ENCODE measurements at regions not wholly inside any gene's neighbourhood (a gene's known extent, or its start where the extent isn't known, plus 50 kb on each side); places are given as distances from the start of the nearest gene placed in this dataset.

DNA sequence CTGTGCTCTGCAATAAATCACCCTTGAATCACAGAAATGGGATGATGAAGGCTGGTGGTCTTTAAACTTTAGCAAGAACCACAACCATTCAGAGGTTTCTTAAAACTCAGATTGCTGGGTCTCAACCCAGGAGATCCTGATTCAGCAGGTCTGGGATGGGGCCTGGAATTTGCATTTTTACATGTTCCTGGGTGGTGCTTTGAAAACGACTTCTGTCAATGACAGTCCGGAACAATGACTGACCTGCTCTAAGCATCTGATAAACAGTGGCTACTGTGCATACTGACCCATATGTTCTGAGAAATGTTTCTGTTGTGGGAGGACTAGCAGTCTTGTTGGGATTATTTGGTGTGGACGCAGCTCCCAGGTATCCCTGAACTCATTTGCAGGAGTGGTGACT lies 92.7 kb downstream of the GADD45G start:
- no peak for FAIRE-seq

DNA sequence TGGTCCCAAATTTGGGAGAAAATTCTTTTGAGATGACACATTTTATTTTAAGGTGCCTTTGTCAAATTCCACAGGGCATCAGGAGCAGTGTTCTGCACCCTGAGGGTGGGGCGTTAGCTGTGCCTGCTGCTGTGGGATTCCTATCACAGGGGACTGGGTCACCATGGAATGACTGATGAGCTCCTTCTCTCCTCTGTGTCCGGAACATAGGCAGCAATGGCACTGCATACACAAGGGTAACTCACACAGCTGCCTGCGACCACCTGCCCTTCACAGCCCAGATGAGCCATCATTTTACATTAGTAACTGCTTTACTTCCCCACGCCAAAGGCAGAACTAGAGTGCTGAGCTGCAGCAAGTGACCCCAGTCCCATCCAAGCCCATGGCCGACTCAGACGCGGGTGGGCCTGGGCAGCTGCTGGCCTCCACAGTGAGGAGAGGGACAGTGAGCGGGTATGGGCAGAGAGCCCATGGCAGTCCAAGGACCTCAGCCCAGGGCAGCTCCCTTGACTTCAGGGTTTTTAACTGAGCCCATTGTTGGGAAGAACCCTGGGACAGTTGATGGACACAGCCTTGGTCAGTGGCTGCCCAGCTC lies 93.7 kb downstream of the GADD45G start:
- no peak for FAIRE-seq

DNA sequence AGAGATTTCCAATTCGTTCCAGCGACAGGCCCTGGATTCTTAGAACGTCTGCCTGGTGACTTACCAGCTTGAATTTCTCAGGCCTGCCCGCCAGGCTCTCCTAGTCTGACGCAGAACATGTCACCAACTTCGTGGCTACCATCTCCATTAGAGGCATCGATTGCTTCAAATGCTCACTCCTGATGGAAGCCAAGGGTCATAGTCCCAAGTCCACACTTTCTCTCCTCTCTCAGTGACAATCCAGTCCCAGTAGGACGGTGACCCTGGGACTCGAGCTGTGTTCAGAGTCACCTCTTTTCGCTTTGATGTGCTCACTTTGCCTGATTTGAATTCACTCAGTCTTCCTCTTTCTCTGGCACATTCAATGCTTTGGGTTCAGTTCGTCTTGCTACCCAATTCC lies 94.8 kb downstream of the GADD45G start:
- FAIRE-seq: no peak

DNA sequence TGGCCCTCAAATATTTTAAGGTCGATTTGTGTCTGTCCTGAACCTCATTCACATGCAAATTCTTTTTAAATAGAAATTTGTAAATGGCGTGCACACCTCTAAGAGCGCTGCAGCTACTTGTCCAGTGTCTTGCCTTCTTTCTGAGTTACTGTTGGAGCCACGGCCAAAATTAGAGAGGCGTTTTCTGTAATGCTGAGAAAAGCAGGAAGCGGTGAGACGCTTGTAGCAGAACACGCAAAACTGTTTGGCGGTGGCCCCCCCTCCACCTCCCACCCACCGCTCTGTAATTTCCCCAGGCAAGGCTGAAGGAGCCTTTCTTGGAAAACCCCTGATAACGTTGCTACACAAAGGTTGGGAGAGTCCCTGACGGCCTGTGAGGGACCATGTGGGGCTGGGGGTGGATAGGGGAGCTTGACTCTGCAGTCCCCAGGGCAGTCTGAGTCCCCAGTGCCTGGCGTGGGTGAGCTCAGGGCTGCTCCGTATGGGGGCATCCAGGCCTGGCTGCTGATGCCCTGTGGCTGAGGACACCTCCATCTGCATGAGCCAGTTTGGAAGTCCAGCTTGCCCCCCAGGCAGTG lies 96.5 kb downstream of the GADD45G start:
- FAIRE-seq: no peak

DNA sequence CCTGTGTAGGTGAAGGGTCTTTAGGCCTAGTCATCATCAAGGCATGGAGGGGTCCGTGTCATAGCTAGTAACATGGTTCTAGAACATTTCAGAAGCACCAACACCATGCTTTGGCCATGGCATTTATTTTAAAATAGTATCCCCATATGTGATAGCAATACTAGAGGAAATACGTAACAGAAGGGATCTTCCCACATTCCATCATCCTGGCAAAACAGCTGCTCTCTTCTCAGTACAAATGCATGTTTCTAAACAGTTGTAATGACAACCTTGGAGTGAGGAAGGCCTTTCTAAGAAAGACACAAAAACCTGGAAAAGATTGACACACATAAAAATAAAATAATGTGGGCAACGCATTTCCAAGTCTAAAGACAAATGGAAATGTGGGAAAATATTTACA lies 97.6 kb downstream of the GADD45G start:
- no peak for FAIRE-seq

DNA sequence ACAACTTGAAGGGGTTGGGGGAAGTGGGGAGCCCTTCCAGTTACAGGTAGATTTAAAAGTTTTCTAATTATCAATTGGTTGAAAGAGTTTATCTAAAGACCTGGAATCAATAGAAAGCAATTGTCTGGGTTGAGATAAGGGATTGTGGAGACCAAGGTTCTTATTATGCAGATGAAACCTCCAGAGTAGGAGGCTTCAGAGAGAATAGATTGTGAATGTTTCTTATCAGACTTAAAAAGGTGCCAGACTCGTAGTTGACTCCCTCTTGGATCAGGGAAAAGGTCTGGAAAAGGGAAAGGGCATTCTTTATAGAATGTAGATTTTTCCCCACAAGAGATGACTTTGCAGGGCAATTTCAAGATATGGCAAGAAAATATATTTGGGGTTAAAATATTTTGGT lies 100.8 kb downstream of the GADD45G start:
- no peak for FAIRE-seq

DNA sequence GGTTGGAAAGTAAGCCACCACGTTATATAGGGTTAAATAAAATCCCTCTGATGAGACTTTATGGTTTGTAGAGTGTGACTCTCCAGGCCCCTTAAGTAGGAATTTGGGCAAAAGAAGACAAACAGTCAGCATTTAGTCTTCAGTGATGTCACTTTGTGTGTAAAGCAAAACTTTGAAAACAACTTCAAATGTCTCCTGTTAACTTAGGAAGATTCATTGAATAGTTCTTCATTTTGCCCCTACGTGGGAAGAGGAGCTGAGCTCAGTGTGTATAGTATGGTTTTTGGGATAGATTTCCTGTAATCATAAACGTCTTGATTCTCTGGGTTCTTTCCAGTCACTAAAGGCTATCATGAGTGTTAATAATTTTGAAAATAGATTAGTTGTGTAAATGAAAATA lies 101.3 kb downstream of the GADD45G start:
- FAIRE-seq: no peak

DNA sequence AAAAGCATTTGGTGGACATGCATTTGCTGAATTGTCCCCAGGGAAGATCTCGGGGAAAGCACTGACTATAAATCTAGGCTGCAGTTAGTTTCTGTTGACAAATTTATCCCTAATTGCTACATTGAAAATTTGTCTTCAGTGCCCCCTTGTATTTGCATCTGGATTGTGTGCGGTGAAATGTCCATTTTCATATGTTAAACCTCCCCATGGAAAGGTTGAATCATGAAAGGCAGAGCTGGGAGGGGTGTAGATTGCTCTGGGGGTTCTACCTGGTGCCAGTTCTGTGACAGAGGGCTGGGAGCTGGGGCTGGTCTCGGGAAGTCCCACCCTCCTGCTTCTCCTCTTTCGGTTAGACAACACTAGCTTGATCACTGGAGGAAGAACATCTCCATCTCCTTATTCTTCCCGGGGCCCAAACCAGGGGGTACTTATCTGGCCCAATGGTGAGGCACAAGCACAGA lies 101.9 kb downstream of the GADD45G start:
- FAIRE-seq: no peak

DNA sequence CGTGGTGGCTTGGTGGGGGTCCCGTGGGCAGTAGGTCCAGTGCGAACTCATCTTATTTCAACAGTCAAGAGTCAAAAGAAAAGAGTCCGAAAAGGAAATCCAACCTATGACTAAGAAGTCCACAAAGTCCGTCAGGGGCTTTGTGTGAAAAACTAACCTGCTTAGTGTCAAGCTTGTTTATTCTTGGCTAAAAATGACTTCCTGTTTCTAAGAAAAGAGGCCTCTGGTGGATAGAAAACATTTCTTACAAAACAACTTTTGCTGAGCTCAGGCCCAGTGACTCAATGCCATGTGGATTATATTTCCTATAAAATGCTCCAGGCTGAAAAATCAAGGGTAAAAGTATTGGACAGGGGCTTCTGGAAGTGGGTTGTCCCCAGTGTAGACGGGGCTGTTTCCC lies 105.9 kb downstream of the GADD45G start:
- FAIRE-seq: no peak

DNA sequence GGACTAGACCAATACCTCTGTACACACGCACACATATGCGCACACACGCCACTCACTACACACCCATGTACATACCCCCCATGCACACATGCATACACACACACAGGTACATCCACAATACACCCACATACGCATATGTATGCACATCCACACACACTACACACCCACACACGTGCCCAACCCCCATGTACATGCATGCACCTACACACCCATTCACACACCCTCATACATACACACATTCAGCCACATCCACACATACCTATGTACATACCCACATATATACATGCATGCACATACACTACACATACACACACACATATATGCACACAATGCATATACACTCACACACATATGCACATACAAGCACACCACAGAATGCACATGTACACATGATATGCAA lies 107.1 kb downstream of the GADD45G start:
- FAIRE-seq: no peak

DNA sequence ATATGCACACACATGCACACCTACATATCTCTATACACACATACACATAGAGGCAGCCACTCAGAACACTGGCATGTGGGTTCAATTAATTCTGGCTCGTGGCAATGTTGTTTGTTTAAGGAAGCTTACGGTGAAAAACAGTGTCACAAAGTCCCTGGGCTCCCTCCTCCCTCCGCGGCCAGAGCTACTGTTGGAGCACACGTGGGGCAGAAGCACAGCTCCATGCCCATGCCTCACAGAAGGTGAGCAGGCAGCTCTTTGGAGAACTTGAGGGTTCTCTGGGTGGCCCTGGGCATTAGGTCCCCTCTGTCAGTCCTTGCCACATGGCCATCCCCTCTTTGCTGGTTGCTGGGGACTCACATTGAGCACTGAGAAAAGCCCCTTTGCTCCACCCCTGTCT lies 107.5 kb downstream of the GADD45G start:
- FAIRE-seq: no peak

DNA sequence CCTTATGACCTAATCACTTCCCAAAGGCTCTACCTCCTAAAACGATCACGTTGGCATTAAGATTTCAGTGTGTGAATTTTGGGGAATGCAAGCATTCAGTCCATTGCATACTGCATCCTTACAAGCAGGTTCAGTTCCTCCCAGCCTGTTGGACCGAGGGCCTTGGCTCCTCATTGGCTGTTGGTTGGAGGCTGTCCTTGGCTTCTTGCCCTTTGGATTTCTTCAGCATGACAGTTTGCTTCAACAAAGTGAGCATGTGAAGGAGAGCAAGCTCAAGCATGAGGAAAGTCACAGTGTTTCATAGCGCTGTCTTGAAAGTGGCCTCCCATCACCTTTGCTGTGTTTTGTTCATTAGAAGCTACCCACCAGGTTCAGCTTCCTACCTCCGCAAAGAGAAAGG lies 109.5 kb downstream of the GADD45G start:
- no peak for FAIRE-seq

DNA sequence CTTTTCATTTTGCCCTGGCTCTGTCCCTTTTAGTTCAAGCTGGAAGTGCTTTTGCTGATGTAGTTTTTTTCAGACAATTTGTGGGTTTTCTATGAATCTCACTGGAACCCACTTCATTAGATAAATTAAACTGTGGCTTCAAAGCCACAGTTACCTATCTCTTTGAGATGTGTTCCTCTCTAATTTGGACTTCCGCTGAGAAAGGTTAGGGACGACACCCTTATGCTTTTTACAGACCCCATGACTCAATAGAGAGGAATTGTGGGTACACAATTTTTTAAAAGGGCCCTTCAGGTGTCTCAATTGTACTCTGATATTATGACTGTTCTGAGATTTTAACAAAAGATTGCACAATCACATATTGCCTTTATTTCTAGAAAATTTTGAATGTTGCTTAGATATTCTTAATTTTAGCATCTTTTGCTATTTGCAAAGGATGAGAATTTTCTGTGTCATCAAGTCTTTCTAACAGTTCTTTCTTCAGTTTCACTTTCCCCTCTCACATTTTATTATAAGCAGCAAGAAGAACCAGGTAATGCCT lies 110.6 kb downstream of the GADD45G start:
- no peak for FAIRE-seq

DNA sequence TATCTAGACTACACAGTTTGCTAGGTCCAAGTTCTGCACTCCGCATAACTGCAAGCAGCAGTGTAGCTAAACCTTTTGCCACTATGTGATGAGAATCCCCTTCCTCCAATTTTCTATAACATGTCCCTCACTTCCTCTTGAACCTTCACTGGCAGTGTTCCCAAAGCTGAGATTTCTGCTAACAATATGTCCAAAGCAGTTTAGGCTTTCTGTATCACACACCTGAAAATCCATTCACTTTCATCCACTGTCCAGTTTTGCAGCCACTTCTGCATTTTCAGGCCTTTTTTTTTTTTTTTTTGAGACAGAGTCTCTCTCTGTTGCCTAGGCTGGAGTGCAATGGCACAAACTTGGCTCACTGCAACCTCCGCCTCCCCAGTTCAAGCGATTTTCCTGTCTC lies 111.1 kb downstream of the GADD45G start:
- no peak for FAIRE-seq

DNA sequence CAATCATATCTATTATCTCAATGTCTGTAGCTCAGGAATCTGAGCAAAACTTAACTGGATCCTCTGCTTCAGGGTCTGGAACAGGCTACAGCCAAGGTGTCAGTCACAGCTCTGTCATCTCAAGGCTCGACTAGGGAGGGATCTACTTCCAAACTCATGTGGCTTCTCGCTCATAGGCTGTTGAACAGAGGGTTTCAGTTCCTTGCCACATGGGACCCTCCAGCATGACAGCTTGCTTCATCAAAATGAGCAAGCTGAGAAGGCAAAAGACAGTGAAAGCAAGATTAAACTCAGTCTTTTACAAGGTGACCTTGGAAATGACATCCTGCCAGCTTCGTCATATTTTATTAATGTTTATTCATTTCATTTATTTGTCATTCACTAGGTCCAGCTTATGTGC lies 111.7 kb downstream of the GADD45G start:
- no peak for FAIRE-seq

DNA sequence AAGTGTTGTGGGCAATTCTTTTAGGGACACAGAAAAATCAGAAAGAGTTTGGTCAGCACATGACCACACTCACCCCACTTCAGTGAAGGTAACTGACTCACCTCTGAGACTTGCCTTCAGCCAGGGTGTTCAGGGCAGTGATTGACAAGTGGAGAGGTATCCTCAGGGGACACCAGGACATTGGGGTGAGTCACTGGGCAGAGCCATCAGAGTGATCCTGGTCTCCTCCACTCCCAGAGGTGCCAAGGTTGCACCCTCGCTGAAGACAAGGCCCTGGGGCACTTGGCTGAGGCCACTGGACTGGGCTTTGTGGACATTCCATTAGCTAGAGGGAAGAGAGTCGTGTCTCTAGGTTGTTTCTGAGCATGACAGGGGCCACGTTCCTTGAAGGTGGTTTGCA lies 113.4 kb downstream of the GADD45G start:
- no peak for FAIRE-seq

DNA sequence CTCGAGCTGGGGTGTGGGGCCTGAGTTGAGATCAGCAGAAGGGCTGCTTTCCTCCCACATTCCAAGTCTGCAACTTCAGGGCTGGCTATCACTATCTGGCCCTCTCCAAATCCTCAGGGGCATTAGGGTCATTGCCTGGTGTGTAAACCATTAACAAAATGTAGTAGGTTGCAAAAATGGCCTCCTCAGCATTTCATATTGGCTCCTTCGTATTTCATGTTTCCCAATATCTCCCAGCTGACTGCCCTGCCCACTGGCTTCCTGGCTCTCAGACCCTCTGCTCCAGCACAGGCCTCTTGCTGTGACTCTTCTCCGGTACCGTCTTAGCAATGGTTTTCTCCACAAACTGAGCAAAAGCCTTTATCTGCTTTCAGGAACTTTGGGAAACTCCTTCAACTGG lies 113.8 kb downstream of the GADD45G start:
- no peak for FAIRE-seq

DNA sequence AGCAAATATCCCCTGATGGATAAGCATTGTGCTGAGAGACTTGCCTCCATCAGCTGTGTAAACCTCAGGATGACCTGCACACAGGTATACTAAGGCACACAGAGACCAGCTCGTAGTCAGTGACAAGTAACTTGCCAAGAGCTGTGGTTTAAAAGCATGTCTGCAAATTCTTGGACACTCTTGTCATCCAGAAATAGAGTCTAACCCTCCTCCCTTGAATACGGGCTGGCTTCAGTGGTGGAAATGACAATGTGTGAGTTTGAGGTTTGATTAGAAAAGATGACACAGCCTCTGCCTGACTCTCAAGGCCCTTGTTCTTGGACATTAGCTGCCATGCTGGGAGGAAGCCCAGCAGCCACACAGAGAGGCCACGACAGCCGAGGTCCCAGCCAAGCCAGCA lies 114.4 kb downstream of the GADD45G start:
- FAIRE-seq: no peak

DNA sequence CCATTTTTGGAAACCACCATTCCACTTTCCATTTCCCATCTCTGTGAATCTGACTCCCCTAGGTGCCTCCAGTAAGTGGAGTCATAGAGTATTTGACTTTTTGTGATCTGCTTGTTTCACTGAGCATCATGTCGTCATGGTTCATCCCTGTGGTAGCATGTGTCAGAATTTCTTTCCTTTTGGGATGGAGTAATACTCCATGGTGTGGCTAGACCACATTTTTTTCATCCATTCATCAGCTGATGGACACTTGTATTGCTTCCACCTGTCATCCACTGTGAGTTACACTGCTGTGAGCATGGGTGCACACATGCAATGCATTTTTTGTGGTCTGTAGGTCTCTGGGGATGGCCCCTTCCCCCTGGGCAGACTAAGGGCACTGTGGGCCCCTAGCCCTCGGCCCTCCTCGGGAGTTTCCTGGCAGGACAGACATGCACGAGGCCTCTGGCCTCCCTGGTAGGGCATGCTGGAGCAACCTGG lies 115.9 kb downstream of the GADD45G start:
- no peak for FAIRE-seq

DNA sequence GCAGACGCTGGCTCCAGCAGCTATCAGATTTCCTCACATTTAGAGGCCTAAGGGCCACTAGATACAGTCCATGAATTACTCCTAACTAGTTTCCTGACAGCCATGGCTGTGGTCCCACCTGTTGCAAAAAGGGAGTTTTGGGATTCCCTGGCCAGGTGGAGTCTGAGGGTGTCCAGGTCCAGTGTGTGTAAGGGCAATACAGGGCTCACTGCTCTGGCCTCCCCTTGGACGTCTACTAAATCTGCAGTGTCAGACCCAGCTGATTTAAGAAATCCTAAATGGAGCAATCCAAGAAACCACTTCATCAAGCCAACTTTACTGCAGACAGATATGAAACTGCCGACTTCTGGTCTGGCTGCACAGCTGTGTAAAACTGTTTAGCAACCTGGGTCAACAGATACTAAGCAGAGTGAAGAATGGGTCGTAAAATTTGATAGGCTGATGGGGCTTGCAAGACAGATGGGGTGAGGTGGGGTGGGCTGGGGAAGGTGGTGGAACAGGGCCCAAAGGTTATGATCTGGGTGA lies 116.4 kb downstream of the GADD45G start:
- FAIRE-seq: no peak

DNA sequence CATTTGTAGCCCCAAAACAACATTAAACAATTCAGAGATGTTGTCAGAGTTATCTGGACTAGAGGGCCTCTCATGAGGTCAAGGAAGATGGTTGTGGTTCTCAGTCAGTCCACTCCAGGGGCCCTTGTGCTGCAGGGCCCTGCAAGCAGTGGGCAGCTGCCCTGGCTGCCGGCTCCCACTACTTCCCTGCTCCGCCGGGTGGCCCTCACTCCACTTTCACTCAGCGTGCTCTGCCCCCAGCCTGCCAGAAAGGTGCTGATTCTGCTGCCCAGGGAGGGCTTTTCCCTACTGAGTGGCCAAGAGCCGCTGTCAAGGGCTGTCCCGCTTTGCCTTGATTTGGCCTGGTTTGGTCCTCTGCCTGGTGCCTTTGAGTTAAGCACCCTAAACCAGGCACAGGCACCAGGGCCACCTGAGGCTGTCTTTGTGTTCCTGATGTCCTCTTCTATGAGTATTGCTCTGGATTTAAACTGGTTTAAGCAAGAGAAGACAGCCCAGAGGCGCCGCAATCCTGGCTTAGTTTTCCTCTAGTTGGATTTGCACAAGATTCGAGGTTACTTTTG lies 117.2 kb downstream of the GADD45G start:
- FAIRE-seq: no peak

DNA sequence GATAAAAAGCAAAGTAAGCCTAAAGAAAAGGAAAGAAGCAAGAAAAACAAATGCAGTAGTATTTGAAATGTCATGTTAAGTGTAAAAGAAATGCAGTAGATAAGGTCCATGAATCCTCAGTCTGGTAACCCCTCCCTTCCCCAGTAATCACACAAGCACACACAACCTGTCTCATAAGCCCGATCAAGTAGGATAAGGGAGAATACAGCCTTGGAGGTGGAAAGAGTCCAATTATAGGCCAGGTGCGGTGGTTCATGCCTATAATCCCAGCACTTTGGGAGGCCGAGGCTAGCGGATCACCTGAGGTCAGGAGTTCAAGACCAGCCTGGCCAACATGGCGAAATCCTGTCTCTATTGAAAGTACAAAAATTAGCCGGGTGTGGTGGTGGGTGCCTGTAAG lies 117.9 kb downstream of the GADD45G start:
- no peak for FAIRE-seq

DNA sequence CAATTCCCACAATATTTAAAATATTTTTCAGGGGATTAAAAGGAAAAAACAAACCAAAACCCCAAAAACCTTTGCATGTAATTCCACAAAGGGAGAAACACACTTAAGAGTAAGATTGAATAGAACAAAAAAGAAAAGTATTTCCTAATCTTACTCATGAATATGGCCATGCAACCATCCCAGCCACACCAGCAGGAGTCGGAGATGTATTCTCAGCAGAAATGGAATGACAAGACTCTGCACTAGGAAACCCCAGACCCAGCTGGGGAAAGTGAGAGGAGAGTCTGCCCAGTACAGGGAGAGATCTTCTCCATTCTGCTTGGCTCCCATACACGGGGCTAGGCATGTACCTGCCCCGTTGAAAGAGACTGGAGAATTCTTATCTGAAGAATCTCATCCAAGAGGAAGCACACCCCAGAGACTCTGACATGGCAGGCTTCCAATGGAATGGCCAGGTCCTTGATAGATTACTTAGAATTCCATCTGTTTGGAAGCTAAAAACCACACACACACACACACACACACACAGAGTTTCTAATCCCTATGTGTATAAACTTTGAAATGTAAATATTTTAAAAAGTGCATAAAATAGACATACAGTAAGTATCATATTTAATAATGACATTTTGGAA lies 118.8 kb downstream of the GADD45G start:
- no peak for FAIRE-seq

DNA sequence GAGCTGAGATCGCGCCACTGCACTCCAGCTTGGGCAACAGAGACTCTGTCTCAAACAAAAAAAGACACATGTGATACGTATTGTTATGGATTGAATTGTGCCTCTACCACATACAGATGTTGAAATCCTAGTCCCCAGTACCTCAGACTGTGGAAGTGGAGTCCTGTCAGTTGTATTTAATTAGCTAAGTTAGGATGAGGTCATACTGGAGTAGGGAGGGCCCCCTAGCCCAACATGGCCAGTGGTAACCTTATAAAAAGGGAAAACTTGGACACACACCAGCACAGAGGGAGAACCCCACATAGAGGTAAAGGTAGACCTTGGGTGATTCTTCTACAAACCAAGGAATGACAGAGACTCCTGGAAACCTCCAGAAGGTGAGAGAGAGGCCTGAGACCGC lies 119.8 kb downstream of the GADD45G start:
- no peak for FAIRE-seq
